ENCODE measurements at regions not wholly inside any gene's neighbourhood (a gene's known extent, or its start where the extent isn't known, plus 50 kb on each side); places are given as distances from the start of the nearest gene placed in this dataset.
"Not testable (repeated sequence)": the region's sequence is repeated elsewhere in the genome, so short reads cannot be mapped to it uniquely, and the experiment has no call there.

GRCh38 chr10:4254101-4254994, 469.3 kb upstream of the KLF6 start:
- Mint-ChIP-seq H3K36me3 (no peaks in the 10 kb centered on the region), H3K27me3 (no peaks in the 10 kb centered on the region), H3K4me3 (no peak overlapping the region), H3K4me1 (ENCODE audit: low read depth) (peaks cover 2% of the 10 kb centered on the region), H3K9me3 (ENCODE audit: low read depth) (no peaks in the 10 kb centered on the region), H3K27ac (no peak overlapping the region)

DNA sequence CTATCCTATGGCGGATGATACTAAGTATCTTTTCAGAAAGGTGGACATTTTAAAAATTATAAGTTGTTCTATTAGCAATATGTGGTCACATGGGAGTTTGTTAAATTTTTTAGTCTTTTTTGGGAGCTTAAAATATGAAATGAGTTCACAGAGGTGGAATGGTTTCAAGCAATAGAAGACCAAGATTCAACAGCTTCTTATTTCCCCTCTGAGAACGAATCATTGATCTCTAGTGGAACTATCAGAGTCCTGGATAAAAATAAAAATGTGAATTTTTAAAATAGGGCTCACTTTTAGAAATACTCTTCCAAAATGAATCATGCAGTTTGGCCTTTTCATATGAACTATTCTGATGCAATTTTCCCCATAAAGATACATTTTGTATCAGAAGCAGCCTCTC, 467.7 kb upstream of the KLF6 start:
- H3K9me3 Mint-ChIP-seq (ENCODE audit: low read depth), result no peaks in the 10 kb centered on the region
- H3K27ac Mint-ChIP-seq, result no peak overlapping the region
- H3K36me3 Mint-ChIP-seq, result no peaks in the 10 kb centered on the region
- H3K4me3 Mint-ChIP-seq, result no peak overlapping the region
- H3K27me3 Mint-ChIP-seq, result no peaks in the 10 kb centered on the region
- peaks cover 2% of the 10 kb centered on the region for H3K4me1 Mint-ChIP-seq (ENCODE audit: low read depth)

DNA sequence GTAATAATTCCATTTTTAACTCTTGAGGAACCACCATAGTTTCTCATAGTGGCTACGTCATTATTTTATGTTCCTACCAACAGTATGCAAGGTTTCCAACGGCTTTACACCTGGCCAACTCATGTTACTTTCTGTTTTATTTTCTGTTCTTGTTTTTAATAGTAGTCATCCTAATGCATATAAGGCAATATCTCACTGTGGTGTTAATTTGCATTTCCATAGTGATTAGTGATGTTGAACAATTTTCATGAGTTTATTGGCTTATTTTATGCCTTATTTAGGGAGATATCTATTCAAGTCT, 465.5 kb upstream of the KLF6 start:
- Mint-ChIP-seq H3K9me3 (ENCODE audit: low read depth) (no peaks in the 10 kb centered on the region), H3K4me1 (ENCODE audit: low read depth) (peaks cover 15% of the 10 kb centered on the region), H3K27ac (no peak overlapping the region), H3K27me3 (no peaks in the 10 kb centered on the region), H3K36me3 (no peaks in the 10 kb centered on the region), H3K4me3 (no peak overlapping the region)

GRCh38 chr10:4249841-4250586, 465.0 kb upstream of the KLF6 start:
- Mint-ChIP-seq H3K9me3 (ENCODE audit: low read depth) (no peaks in the 10 kb centered on the region), H3K4me1 (ENCODE audit: low read depth) (peaks cover 15% of the 10 kb centered on the region), H3K4me3 (no peak overlapping the region), H3K27me3 (no peaks in the 10 kb centered on the region), H3K36me3 (no peaks in the 10 kb centered on the region), H3K27ac (no peak overlapping the region)

GRCh38 chr10:4247379-4247778, 462.4 kb upstream of the KLF6 start:
- no peak overlapping the region for H3K27ac Mint-ChIP-seq
- no peak overlapping the region for H3K4me3 Mint-ChIP-seq
- H3K9me3 Mint-ChIP-seq (ENCODE audit: low read depth), result no peaks in the 10 kb centered on the region
- no peaks in the 10 kb centered on the region for H3K27me3 Mint-ChIP-seq
- peaks cover 36% of the 10 kb centered on the region for H3K4me1 Mint-ChIP-seq (ENCODE audit: low read depth)
- H3K36me3 Mint-ChIP-seq, result no peaks in the 10 kb centered on the region

- Mint-ChIP-seq H3K9me3 (ENCODE audit: low read depth) (no peaks in the 10 kb centered on the region), H3K4me1 (ENCODE audit: low read depth) (peaks cover 39% of the 10 kb centered on the region), H3K27me3 (no peaks in the 10 kb centered on the region), H3K36me3 (no peaks in the 10 kb centered on the region), H3K27ac (peak overlapping the region; percentile 4), H3K4me3 (no peak overlapping the region)
Observed at GRCh38 chr10:4246881-4247358, 461.9 kb upstream of the KLF6 start.

- Mint-ChIP-seq H3K36me3 (no peaks in the 10 kb centered on the region), H3K9me3 (ENCODE audit: low read depth) (no peaks in the 10 kb centered on the region), H3K4me3 (peak overlapping the region; percentile 1), H3K4me1 (ENCODE audit: low read depth) (peaks cover 38% of the 10 kb centered on the region), H3K27ac (peak overlapping the region; percentile 18), H3K27me3 (peaks cover 2% of the 10 kb centered on the region)
Observed at GRCh38 chr10:4243651-4244050, 458.6 kb upstream of the KLF6 start.

DNA sequence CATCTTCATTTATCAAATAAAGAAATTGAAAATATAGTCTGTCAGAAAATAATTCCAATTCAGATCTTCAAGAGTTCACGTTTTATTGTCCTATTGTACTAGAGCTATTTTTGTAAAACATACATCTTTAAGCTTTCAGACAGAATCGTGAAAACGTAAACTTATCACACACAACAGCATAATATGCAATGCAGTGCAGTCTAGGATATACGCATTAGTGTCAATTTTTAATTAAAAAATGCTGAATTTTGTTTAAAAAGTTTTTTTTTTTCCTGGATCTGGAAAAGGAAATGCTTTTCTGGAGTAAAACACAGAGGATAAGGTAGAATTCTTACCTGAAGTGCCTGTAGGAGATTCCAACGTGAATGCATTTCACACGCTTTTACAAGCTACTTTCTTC, 458.2 kb upstream of the KLF6 start:
- no peak overlapping the region for H3K4me3 Mint-ChIP-seq
- no peak overlapping the region for H3K27ac Mint-ChIP-seq
- H3K27me3 Mint-ChIP-seq, result peaks cover 2% of the 10 kb centered on the region
- no peaks in the 10 kb centered on the region for H3K9me3 Mint-ChIP-seq (ENCODE audit: low read depth)
- H3K36me3 Mint-ChIP-seq, result no peaks in the 10 kb centered on the region
- peaks cover 38% of the 10 kb centered on the region for H3K4me1 Mint-ChIP-seq (ENCODE audit: low read depth)

- Mint-ChIP-seq H3K36me3 (no peaks in the 10 kb centered on the region), H3K9me3 (ENCODE audit: low read depth) (no peaks in the 10 kb centered on the region), H3K27ac (peak overlapping the region; percentile 31), H3K27me3 (peaks cover 2% of the 10 kb centered on the region), H3K4me3 (no peak overlapping the region), H3K4me1 (ENCODE audit: low read depth) (peaks cover 38% of the 10 kb centered on the region)
Observed at GRCh38 chr10:4242561-4243035, 457.6 kb upstream of the KLF6 start.

- H3K4me1 Mint-ChIP-seq (ENCODE audit: low read depth), result peaks cover 32% of the 10 kb centered on the region
- no peaks in the 10 kb centered on the region for H3K36me3 Mint-ChIP-seq
- no peak overlapping the region for H3K27ac Mint-ChIP-seq
- H3K9me3 Mint-ChIP-seq (ENCODE audit: low read depth), result peaks cover 4% of the 10 kb centered on the region
- no peak overlapping the region for H3K4me3 Mint-ChIP-seq
- H3K27me3 Mint-ChIP-seq, result peaks cover 2% of the 10 kb centered on the region
Observed at GRCh38 chr10:4241724-4242345, 456.8 kb upstream of the KLF6 start.

DNA sequence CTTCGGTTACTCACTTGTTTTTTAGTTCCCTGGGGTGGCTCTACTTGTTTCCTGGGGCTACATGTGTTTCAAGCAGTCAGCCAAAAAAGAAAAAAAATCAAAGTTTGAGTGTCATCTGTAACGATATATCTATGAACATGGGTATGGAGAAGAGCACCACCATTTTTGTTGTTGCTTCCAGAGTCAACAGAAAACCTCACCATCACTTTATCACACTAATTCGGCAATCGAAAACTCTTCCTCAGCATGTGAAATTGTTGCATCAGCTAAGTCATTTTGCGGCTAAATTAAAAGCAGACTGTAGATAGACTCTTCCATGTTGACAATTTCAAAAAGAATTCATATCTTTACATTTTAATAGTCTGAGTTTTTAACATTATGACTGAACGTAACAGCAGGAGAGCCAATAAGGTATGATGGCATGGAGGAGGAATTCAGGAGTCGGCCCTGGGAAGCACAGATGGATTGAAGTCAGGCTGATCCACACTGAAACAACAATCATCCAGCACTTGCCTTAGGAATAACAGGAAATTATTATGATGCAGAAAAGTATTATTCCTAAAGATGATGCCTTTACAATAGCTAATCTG, 455.7 kb upstream of the KLF6 start:
- H3K27me3 Mint-ChIP-seq, result peaks cover 2% of the 10 kb centered on the region
- no peak overlapping the region for H3K4me3 Mint-ChIP-seq
- H3K4me1 Mint-ChIP-seq (ENCODE audit: low read depth), result peaks cover 25% of the 10 kb centered on the region
- H3K36me3 Mint-ChIP-seq, result no peaks in the 10 kb centered on the region
- H3K9me3 Mint-ChIP-seq (ENCODE audit: low read depth), result peaks cover 4% of the 10 kb centered on the region
- H3K27ac Mint-ChIP-seq, result no peak overlapping the region

DNA sequence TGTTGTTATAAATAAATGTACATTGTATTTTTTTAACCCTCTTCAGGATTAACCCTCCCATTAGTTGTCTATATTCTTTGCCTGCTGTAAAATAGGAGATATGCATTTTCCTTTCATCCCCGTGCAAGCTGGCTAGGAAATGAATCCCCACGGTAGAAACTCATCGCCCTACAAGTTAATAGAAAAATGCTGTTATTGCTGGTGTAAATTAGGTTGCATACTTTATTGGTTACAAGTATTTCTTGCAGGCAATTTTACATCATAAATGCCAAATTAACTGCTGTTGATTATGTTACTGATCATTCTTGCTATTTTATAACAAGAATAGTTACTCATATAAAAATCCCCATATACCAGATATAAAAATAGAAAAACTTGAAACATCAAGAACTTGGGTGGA, 454.2 kb upstream of the KLF6 start:
- Mint-ChIP-seq H3K36me3 (no peaks in the 10 kb centered on the region), H3K4me1 (ENCODE audit: low read depth) (peaks cover 24% of the 10 kb centered on the region), H3K27me3 (peaks cover 2% of the 10 kb centered on the region), H3K4me3 (no peak overlapping the region), H3K27ac (no peak overlapping the region), H3K9me3 (ENCODE audit: low read depth) (peaks cover 4% of the 10 kb centered on the region)

- not testable (repeated sequence) for H3K9me3 Mint-ChIP-seq (ENCODE audit: low read depth); H3K4me1 Mint-ChIP-seq (ENCODE audit: low read depth); H3K27me3 Mint-ChIP-seq; H3K36me3 Mint-ChIP-seq; H3K4me3 Mint-ChIP-seq; H3K27ac Mint-ChIP-seq
Observed at GRCh38 chr10:4236905-4237304, 451.9 kb upstream of the KLF6 start.

DNA sequence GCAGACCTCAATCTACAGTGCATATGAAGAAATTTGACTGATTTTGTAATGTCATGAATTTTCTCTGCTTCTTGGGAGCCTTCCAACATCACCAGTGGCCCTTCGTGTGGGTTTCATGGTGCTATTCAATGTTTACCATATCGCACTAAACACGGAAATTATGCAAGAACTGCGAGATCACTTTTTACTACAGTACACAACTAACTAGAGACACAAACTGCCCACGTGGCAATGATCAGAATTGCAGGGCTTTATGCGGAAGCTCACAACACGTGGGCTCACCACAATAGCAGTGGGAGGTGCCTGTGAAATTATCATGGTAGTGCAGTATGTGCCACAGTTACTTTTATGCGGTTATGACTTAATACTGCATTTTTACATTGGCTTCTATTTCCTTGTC, 449.7 kb upstream of the KLF6 start:
- H3K9me3 Mint-ChIP-seq (ENCODE audit: low read depth), result peaks cover 4% of the 10 kb centered on the region
- peaks cover 3% of the 10 kb centered on the region for H3K4me1 Mint-ChIP-seq (ENCODE audit: low read depth)
- H3K36me3 Mint-ChIP-seq, result no peaks in the 10 kb centered on the region
- peaks cover 2% of the 10 kb centered on the region for H3K27me3 Mint-ChIP-seq
- no peak overlapping the region for H3K4me3 Mint-ChIP-seq
- no peak overlapping the region for H3K27ac Mint-ChIP-seq

- Mint-ChIP-seq H3K36me3 (no peaks in the 10 kb centered on the region), H3K27ac (no peak overlapping the region), H3K4me1 (ENCODE audit: low read depth) (peaks cover 3% of the 10 kb centered on the region), H3K27me3 (no peaks in the 10 kb centered on the region), H3K4me3 (no peak overlapping the region), H3K9me3 (ENCODE audit: low read depth) (no peaks in the 10 kb centered on the region)
Observed at GRCh38 chr10:4231439-4231838, 446.4 kb upstream of the KLF6 start.

Measured in activated naive CD8-positive, alpha-beta T cell (primary cell).